ENCODE measurements at regions not wholly inside any gene's neighbourhood (a gene's known extent, or its start where the extent isn't known, plus 50 kb on each side); places are given as distances from the start of the nearest gene placed in this dataset.

GRCh38 chr11:122207921-122208764 is 92.1 kb upstream of the BLID start:
- no peak for ATAC-seq
- TF ChIP-seq POU6F1 (CRISPR knock-in tag; IDR thresholded peaks at IDR 0.05; ENCODE audit: borderline replicate concordance, low read depth) (no peak), CREB5 (CRISPR knock-in tag; IDR thresholded peaks at IDR 0.05; ENCODE audit: low read depth) (no peak), ESRRG (CRISPR knock-in tag; IDR thresholded peaks at IDR 0.05) (no peak), TOX (CRISPR knock-in tag; IDR thresholded peaks at IDR 0.05; ENCODE audit: borderline replicate concordance) (no peak), ZNF8 (CRISPR knock-in tag; IDR thresholded peaks at IDR 0.05) (no peak), ZFP3 (CRISPR knock-in tag; IDR thresholded peaks at IDR 0.05) (no peak)

GRCh38 chr11:122207505-122207904 is 91.5 kb upstream of the BLID start:
- TF ChIP-seq ZFP30 (CRISPR knock-in tag; IDR thresholded peaks at IDR 0.05): no peak
- no peak for ATAC-seq

- TF ChIP-seq TOX (CRISPR knock-in tag; IDR thresholded peaks at IDR 0.05; ENCODE audit: borderline replicate concordance) (no peak), ZFP30 (CRISPR knock-in tag; IDR thresholded peaks at IDR 0.05) (no peak), ZC3H10 (CRISPR knock-in tag; IDR thresholded peaks at IDR 0.05) (no peak), CSRNP3 (CRISPR knock-in tag; IDR thresholded peaks at IDR 0.05) (no peak), BACH2 (CRISPR knock-in tag; IDR thresholded peaks at IDR 0.05; ENCODE audit: borderline replicate concordance) (no peak), RARB (CRISPR knock-in tag; IDR thresholded peaks at IDR 0.05) (no peak), POU6F1 (CRISPR knock-in tag; IDR thresholded peaks at IDR 0.05; ENCODE audit: borderline replicate concordance, low read depth) (no peak), ISL1 (CRISPR knock-in tag; IDR thresholded peaks at IDR 0.05) (no peak), SNAI2 (CRISPR knock-in tag; IDR thresholded peaks at IDR 0.05) (no peak), GLIS3 (CRISPR knock-in tag; IDR thresholded peaks at IDR 0.05) (no peak), ZNF8 (CRISPR knock-in tag; IDR thresholded peaks at IDR 0.05) (no peak), CSDC2 (CRISPR knock-in tag; IDR thresholded peaks at IDR 0.05) (no peak), ESRRG (CRISPR knock-in tag; IDR thresholded peaks at IDR 0.05) (no peak), CREB5 (CRISPR knock-in tag; IDR thresholded peaks at IDR 0.05; ENCODE audit: low read depth) (no peak), OSR1 (CRISPR knock-in tag; IDR thresholded peaks at IDR 0.05) (no peak)
- ATAC-seq: no peak
Observed at GRCh38 chr11:122205036-122205435, 89.0 kb upstream of the BLID start.

GRCh38 chr11:122204206-122204605 is 88.2 kb upstream of the BLID start:
- no peak for ATAC-seq
- TF ChIP-seq PATZ1 (CRISPR knock-in tag; IDR thresholded peaks at IDR 0.05; ENCODE audit: borderline replicate concordance): no peak
- no peak for TF ChIP-seq BACH2 (CRISPR knock-in tag; IDR thresholded peaks at IDR 0.05; ENCODE audit: borderline replicate concordance)
- no peak for TF ChIP-seq RARB (CRISPR knock-in tag; IDR thresholded peaks at IDR 0.05)
- TF ChIP-seq OSR1 (CRISPR knock-in tag; IDR thresholded peaks at IDR 0.05): no peak
- TF ChIP-seq ESRRG (CRISPR knock-in tag; IDR thresholded peaks at IDR 0.05): no peak
- no peak for TF ChIP-seq ZFP30 (CRISPR knock-in tag; IDR thresholded peaks at IDR 0.05)
- no peak for TF ChIP-seq ZC3H10 (CRISPR knock-in tag; IDR thresholded peaks at IDR 0.05)
- TF ChIP-seq CSDC2 (CRISPR knock-in tag; IDR thresholded peaks at IDR 0.05): no peak
- TF ChIP-seq CREB5 (CRISPR knock-in tag; IDR thresholded peaks at IDR 0.05; ENCODE audit: low read depth): no peak
- TF ChIP-seq POU6F1 (CRISPR knock-in tag; IDR thresholded peaks at IDR 0.05; ENCODE audit: borderline replicate concordance, low read depth): no peak
- TF ChIP-seq TCF4 (CRISPR knock-in tag; IDR thresholded peaks at IDR 0.05; ENCODE audit: borderline replicate concordance): no peak
- TF ChIP-seq ISL1 (CRISPR knock-in tag; IDR thresholded peaks at IDR 0.05): no peak
- no peak for TF ChIP-seq ZNF8 (CRISPR knock-in tag; IDR thresholded peaks at IDR 0.05)
- TF ChIP-seq SNAI2 (CRISPR knock-in tag; IDR thresholded peaks at IDR 0.05): no peak
- no peak for TF ChIP-seq ZFP3 (CRISPR knock-in tag; IDR thresholded peaks at IDR 0.05)

Measured in SK-N-SH treated with all-trans-retinoic acid at 6 μM for 48 hours (cell line).